BJ (cell line): ENCODE measurements at regions not wholly inside any gene's neighbourhood (a gene's known extent, or its start where the extent isn't known, plus 50 kb on each side); places are given as distances from the start of the nearest gene placed in this dataset.

Source experiments
- CTCF ChIA-PET: fragments of 350-600 bp; formaldehyde crosslinking; extraction: SDS; loops from one replicate; lab custom pipeline; 2021; ENCODE audit warnings: antibody characterized with exemption, inconsistent platforms; lab: Yijun Ruan, JAX
- POLR2A ChIA-PET: fragments of 300-600 bp; sonication (Branson Sonifier 250); formaldehyde crosslinking; extraction: SDS; loops from one replicate; lab custom pipeline; 2021; ENCODE audit warnings: antibody characterized with exemption; lab: Charles Lee
- DNase-seq: peaks from one replicate; pipeline ENCODE4 v3.0.0-alpha.2; 2011; ENCODE audit warnings: low read depth
- H3K27me3 ChIP-seq: 2 replicates; pipeline ENCODE4 v1.6.0; 2011; ENCODE audit warnings: low read length; ENCODE audit not compliant: control insufficient read depth, insufficient read depth
- H3K36me3 ChIP-seq: 2 replicates; pipeline ENCODE4 v1.5.1; 2011; ENCODE audit warnings: low read length; ENCODE audit not compliant: control insufficient read depth, insufficient read depth
- H3K4me3 ChIP-seq: 2 replicates; pipeline ENCODE4 v1.5.1; 2011; ENCODE audit warnings: low read depth, mild to moderate bottlenecking, control low read depth, low read length
- TF ChIP-seq, protein P1 (sequence below): IDR thresholded peaks from 2 replicates; pipeline ENCODE4 v1.5.1; 2011; ENCODE audit warnings: low read depth, mild to moderate bottlenecking, control low read depth, inconsistent platforms, low read length, moderate library complexity; ENCODE audit not compliant: insufficient read depth

DNA sequence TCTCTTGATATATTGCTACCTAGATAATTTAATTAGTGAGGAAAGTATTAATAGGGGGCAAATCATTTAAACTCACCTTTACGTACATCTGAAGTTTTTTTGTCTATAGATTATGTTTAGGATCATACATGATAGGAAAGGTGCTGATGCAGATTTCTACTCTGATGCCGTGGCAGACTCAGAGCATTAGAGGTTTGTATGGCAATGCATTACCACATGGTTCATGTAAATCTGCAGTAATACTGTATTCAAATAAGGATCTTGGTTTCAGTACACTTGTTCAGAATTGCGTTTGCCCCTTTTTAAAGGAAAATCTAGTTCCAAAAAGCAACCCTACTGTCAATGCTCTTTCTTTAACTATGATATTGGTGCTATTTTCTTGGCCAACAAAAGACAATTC lies 288.3 kb downstream of the PTPRC start:
- CTCF ChIA-PET = interaction anchor here (1.0 kb wide), 1 partner anchor 12 kb away, joined by 4 read pairs; no protein-coding TSS in a partner anchor
- TF ChIP-seq, protein P1, sequence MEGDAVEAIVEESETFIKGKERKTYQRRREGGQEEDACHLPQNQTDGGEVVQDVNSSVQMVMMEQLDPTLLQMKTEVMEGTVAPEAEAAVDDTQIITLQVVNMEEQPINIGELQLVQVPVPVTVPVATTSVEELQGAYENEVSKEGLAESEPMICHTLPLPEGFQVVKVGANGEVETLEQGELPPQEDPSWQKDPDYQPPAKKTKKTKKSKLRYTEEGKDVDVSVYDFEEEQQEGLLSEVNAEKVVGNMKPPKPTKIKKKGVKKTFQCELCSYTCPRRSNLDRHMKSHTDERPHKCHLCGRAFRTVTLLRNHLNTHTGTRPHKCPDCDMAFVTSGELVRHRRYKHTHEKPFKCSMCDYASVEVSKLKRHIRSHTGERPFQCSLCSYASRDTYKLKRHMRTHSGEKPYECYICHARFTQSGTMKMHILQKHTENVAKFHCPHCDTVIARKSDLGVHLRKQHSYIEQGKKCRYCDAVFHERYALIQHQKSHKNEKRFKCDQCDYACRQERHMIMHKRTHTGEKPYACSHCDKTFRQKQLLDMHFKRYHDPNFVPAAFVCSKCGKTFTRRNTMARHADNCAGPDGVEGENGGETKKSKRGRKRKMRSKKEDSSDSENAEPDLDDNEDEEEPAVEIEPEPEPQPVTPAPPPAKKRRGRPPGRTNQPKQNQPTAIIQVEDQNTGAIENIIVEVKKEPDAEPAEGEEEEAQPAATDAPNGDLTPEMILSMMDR = no peak

DNA sequence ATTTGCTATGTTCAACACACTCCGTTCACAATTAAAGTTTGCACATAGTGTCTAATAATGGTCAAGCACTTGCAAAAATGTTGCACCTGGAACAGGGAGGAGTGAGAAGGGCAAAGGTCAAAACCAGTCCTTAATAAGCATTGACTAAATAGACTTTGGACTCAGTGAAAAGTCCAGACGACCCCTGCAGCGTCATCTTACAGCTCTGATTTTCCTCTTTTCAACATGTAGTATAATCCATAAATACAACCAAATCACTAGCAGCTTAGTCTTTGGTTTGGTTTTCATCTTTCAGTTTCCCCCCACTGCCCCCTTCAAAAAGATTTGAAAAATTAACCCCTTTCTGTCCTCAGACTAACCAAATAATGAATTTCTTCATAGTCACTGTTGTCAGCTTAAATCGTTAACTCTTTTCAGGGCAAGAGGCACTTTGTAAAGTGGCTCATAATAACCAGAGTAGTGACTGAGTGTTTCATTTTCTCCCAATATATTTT lies 290.3 kb downstream of the PTPRC start:
- no peak for DNase-seq
- POLR2A ChIA-PET = no interaction called here
- TF ChIP-seq, protein P1 = no peak
- H3K4me3 ChIP-seq = no peak overlapping the region
- CTCF ChIA-PET = interaction anchor here (0.6 kb wide), 1 partner anchor 8 kb away, joined by 3 read pairs; no protein-coding TSS in a partner anchor
- no peaks in the 10 kb centered on the region for H3K27me3 ChIP-seq
- H3K36me3 ChIP-seq = no peaks in the 10 kb centered on the region

More for the DNA sequence above, 288.3 kb downstream of the PTPRC start:
- H3K4me3 ChIP-seq = no peak overlapping the region
- no peak for DNase-seq
- H3K36me3 ChIP-seq = no peaks in the 10 kb centered on the region
- no peaks in the 10 kb centered on the region for H3K27me3 ChIP-seq
- POLR2A ChIA-PET = no interaction called here

GRCh38 chr1:198929961-198930599 lies 291.2 kb downstream of the PTPRC start:
- no peak for DNase-seq
- CTCF ChIA-PET = interaction anchor here (0.6 kb wide), 1 partner anchor 326 kb away, joined by 3 read pairs; no protein-coding TSS in a partner anchor
- Histone ChIP-seq H3K27me3 (no peaks in the 10 kb centered on the region), H3K4me3 (no peak overlapping the region), H3K36me3 (no peaks in the 10 kb centered on the region)
- TF ChIP-seq, protein P1 = no peak
- POLR2A ChIA-PET = interaction anchor here (0.5 kb wide), 1 partner anchor 54 kb away, joined by 3 read pairs; no protein-coding TSS in a partner anchor

- Histone ChIP-seq H3K27me3 (no peaks in the 10 kb centered on the region), H3K36me3 (no peaks in the 10 kb centered on the region), H3K4me3 (no peak overlapping the region)
- TF ChIP-seq, protein P1 = no peak
- ChIA-PET CTCF (interaction anchor here (1.0 kb wide), 1 partner anchor 1016 kb away, joined by 3 read pairs; no protein-coding TSS in a partner anchor), POLR2A (no interaction called here)
- no peak for DNase-seq
Measured at GRCh38 chr1:198932351-198932991, 293.6 kb downstream of the PTPRC start.
